Large intestine (tissue), 3 donors: ENCODE measurements at regions not wholly inside any gene's neighbourhood (a gene's known extent, or its start where the extent isn't known, plus 50 kb on each side); places are given as distances from the start of the nearest gene placed in this dataset.

Experiments
- DNase-seq, 2 donors: peaks; one replicate each; pipeline versions ENCODE4 v3.0.0 to v3.0.0-alpha.2; 2013
- H3K27ac ChIP-seq: one replicate; pipeline ENCODE4 v1.5.1; 2013; ENCODE audit warnings: low read length
- H3K27me3 ChIP-seq: 2 replicates; pipeline ENCODE4 v1.6.1; 2013; ENCODE audit warnings: low read length; ENCODE audit not compliant: control insufficient read depth, insufficient read depth
- H3K36me3 ChIP-seq: 2 replicates; pipeline ENCODE4 v1.6.1; 2013; ENCODE audit warnings: low read length; ENCODE audit not compliant: control insufficient read depth, insufficient read depth
- H3K4me1 ChIP-seq: one replicate; pipeline ENCODE4 v1.6.1; 2013; ENCODE audit warnings: low read length; ENCODE audit not compliant: control insufficient read depth, insufficient read depth
- H3K4me3 ChIP-seq: one replicate; pipeline ENCODE4 v1.5.1; 2013; ENCODE audit warnings: low read length
- H3K9me3 ChIP-seq: one replicate; pipeline ENCODE4 v1.6.1; 2013; ENCODE audit warnings: mild to moderate bottlenecking, low read depth, low read length, moderate library complexity; ENCODE audit not compliant: control insufficient read depth
- WGBS: methylation state at CpG from one replicate; pipeline ENCODE4 v1.1.5; 2013; ENCODE audit warnings: low lambda C conversion rate; ENCODE audit not compliant: insufficient coverage; 5-methylcytosine and 5-hydroxymethylcytosine counted together

DNA sequence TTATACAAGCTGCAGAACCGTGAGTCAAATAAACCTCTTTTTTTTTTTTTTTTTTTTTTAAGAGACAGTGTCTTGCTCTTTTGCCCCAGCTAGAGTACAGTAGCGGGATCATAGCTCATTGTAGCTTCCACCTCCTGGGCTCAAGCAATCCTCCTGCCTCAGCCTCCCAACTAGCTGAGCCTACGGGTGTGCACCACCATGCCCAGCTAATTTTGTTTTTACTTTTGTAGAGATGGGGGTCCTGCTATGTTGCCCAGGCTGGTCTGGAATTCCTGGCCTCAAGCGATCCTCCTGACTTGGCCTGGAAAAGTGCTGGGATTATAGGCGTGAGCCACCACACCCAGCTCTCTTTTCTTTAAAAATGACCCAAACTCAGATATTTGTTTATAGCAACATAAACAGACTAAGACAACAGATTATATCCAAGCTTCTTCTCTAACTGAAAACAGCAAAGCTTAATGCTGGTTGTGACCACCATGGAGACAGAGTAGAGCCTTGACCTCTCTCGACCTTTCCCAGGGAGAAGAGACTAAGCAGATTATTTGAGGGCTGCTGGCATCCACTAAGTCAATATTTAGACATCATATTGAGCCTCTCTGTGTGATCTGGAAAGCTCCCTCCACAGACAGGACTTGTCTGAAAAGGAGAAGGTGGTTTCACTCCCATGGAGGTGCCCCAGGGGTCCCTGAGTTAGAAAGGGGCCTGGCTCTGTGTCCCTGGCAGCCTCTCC, 150.0 kb downstream of the KCTD15 start:
- H3K36me3 ChIP-seq, result no peaks in the 10 kb centered on the region
- WGBS, result no CpG with 5 or more reads among the region's 6 CpGs
- peak in 1 of 2 donors; percentile 1 for DNase-seq
- H3K4me3 ChIP-seq, result no peak overlapping the region
- no peaks in the 10 kb centered on the region for H3K4me1 ChIP-seq
- no peak overlapping the region for H3K27ac ChIP-seq
- no peaks in the 10 kb centered on the region for H3K27me3 ChIP-seq
- no peaks in the 10 kb centered on the region for H3K9me3 ChIP-seq

GRCh38 chr19:33947265-33947964, 150.7 kb downstream of the KCTD15 start:
- DNase-seq, result no peak
- H3K4me3 ChIP-seq, result no peak overlapping the region
- H3K4me1 ChIP-seq, result no peaks in the 10 kb centered on the region
- H3K27ac ChIP-seq, result no peak overlapping the region
- H3K27me3 ChIP-seq, result no peaks in the 10 kb centered on the region
- no peaks in the 10 kb centered on the region for H3K36me3 ChIP-seq
- WGBS, result no CpG with 5 or more reads among the region's 5 CpGs
- no peaks in the 10 kb centered on the region for H3K9me3 ChIP-seq

DNA sequence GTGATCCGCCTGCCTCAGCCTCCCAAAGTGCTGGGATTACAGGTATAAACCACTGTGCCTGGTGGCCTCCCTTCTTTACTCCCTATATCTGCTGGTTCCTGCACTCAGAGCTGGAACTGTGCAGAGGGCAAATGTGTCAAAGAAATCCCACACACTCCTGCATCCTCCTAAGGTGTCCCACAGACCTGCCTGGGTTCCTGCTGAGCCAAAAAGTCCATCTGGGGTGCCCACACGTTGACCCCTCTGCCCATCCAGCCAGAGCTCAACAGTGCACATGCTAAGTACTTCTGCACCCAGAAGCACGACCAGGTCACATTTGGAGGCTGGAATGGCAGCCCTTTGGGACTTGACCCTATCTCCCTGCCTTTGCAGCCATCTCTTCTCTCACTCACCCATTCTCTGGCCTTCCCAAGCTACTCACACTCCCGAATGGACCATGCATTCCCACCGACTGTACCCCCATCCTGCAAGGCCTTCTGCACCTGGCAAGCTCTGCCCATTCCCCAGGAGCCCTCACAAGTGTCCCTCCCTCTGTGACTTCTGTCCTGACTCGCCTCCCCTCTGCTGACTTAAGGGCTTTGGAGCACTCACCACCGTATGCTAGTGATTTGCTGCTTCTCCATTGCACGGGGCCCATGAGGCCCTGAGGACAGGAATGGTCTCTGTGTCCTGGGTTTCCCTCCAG, 152.1 kb downstream of the KCTD15 start:
- Histone ChIP-seq H3K4me1 (no peaks in the 10 kb centered on the region), H3K27me3 (no peaks in the 10 kb centered on the region), H3K9me3 (no peaks in the 10 kb centered on the region), H3K27ac (no peak overlapping the region), H3K36me3 (no peaks in the 10 kb centered on the region), H3K4me3 (no peak overlapping the region)
- WGBS, result no CpG with 5 or more reads among the region's 8 CpGs
- DNase-seq, result no peak

DNA sequence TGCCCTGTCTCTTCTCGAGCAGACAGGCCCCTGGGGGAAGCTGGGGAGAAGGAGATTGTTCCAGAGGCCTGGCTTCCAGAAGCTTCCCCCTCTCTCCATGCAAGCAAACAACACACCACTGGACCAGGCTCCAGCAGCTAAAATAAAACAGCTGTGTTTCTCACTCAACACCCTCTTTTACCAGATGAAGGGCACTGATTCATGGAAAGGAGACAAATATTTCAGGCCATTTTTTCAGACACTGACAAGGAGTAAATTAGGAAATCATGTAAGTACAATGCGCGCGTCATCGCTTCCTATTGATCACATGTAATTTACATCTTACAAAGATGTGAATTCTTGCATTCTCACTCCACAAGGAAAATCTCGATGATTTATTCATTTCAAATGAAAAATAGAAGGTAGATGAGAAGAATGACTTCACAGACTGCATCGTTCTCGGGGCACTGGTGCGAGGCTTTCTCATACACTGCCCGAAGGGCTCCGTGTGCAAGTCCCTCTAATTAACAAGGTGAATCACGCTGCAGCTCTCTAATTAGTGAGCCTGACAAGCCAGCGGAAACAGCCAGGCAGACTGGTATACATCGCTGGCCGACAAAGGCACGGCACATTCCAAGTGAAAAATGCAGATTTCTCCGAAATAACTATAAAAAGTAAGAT, 153.6 kb downstream of the KCTD15 start:
- H3K27me3 ChIP-seq, result no peaks in the 10 kb centered on the region
- H3K4me3 ChIP-seq, result no peak overlapping the region
- WGBS, result 93% methylated on average over 3 of the region's 17 CpGs
- DNase-seq, result no peak
- H3K4me1 ChIP-seq, result no peaks in the 10 kb centered on the region
- no peaks in the 10 kb centered on the region for H3K9me3 ChIP-seq
- no peak overlapping the region for H3K27ac ChIP-seq
- H3K36me3 ChIP-seq, result no peaks in the 10 kb centered on the region

- H3K27ac ChIP-seq, result no peak overlapping the region
- no peak for DNase-seq
- H3K9me3 ChIP-seq, result no peaks in the 10 kb centered on the region
- H3K4me1 ChIP-seq, result no peaks in the 10 kb centered on the region
- no peak overlapping the region for H3K4me3 ChIP-seq
- H3K36me3 ChIP-seq, result no peaks in the 10 kb centered on the region
- H3K27me3 ChIP-seq, result no peaks in the 10 kb centered on the region
- WGBS, result 90% methylated on average over 2 of the region's 8 CpGs
Observed at GRCh38 chr19:33953023-33953422, 156.4 kb downstream of the KCTD15 start.

GRCh38 chr19:33953592-33953991, 156.9 kb downstream of the KCTD15 start:
- H3K9me3 ChIP-seq, result no peaks in the 10 kb centered on the region
- no peaks in the 10 kb centered on the region for H3K27me3 ChIP-seq
- no peaks in the 10 kb centered on the region for H3K36me3 ChIP-seq
- no peak overlapping the region for H3K4me3 ChIP-seq
- H3K27ac ChIP-seq, result no peak overlapping the region
- DNase-seq, result no peak
- 83% methylated on average over 3 of the region's 4 CpGs for WGBS
- no peaks in the 10 kb centered on the region for H3K4me1 ChIP-seq

DNA sequence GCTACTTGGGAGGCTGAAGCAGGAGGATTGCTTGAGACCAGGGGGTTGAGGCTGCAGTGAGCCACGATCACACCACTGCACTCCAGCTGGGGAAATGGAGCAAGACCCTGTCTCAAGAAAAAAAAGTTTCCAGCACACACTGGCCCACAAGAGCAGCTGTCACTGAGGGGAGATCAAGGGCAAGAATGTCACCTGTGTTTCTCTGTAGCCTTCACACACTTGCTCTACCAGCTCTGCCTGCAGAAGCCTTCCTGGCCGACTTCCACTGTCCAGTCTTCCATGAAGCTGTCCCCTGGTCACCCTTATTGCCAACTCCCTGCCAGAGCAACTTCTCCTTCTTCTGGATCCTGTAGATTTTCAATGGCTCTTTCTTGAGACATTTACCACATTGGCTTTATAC, 158.0 kb downstream of the KCTD15 start:
- DNase-seq, result no peak
- no peaks in the 10 kb centered on the region for H3K27me3 ChIP-seq
- no CpG with 5 or more reads among the region's 2 CpGs for WGBS
- no peaks in the 10 kb centered on the region for H3K36me3 ChIP-seq
- H3K4me1 ChIP-seq, result no peaks in the 10 kb centered on the region
- no peak overlapping the region for H3K4me3 ChIP-seq
- H3K9me3 ChIP-seq, result no peaks in the 10 kb centered on the region
- no peak overlapping the region for H3K27ac ChIP-seq

- no peaks in the 10 kb centered on the region for H3K4me1 ChIP-seq
- H3K36me3 ChIP-seq, result no peaks in the 10 kb centered on the region
- no peaks in the 10 kb centered on the region for H3K27me3 ChIP-seq
- no peak overlapping the region for H3K4me3 ChIP-seq
- H3K27ac ChIP-seq, result no peak overlapping the region
- no peak for DNase-seq
- H3K9me3 ChIP-seq, result no peaks in the 10 kb centered on the region
- no CpG with 5 or more reads among the region's 6 CpGs for WGBS
Observed at GRCh38 chr19:33956941-33957340, 160.3 kb downstream of the KCTD15 start.

- Histone ChIP-seq H3K27me3 (no peaks in the 10 kb centered on the region), H3K36me3 (no peaks in the 10 kb centered on the region), H3K9me3 (no peaks in the 10 kb centered on the region), H3K27ac (no peak overlapping the region), H3K4me3 (no peak overlapping the region), H3K4me1 (no peaks in the 10 kb centered on the region)
- DNase-seq, result no peak
- 90% methylated on average over 1 of the region's 2 CpGs for WGBS
Observed at GRCh38 chr19:33957804-33958203, 161.1 kb downstream of the KCTD15 start.

- Histone ChIP-seq H3K27ac (no peak overlapping the region), H3K27me3 (no peaks in the 10 kb centered on the region), H3K4me1 (no peaks in the 10 kb centered on the region), H3K4me3 (no peak overlapping the region), H3K9me3 (no peaks in the 10 kb centered on the region), H3K36me3 (no peaks in the 10 kb centered on the region)
- no peak for DNase-seq
- WGBS, result 80% methylated on average over 1 of the region's 6 CpGs
Observed at GRCh38 chr19:33960566-33960965, 163.9 kb downstream of the KCTD15 start.
